SH-SY5Y (cell line): ENCODE measurements at regions not wholly inside any gene's neighbourhood (a gene's known extent, or its start where the extent isn't known, plus 50 kb on each side); places are given as distances from the start of the nearest gene placed in this dataset.

Experiments used
- GATA2 ChIP-seq: IDR thresholded peaks from 2 replicates; pipeline ENCODE4 v1.6.1; 2011; ENCODE audit warnings: mild to moderate bottlenecking, low read depth, low read length
- GATA3 ChIP-seq: IDR thresholded peaks from 2 replicates; pipeline ENCODE4 v1.6.1; 2011; ENCODE audit warnings: low read depth, mild to moderate bottlenecking, low read length, moderate library complexity

GRCh38 chr14:85061256-85061655, 468.7 kb upstream of the FLRT2 start:
- no peak for TF ChIP-seq GATA2
- no peak for TF ChIP-seq GATA3

GRCh38 chr14:85063747-85064146, 466.2 kb upstream of the FLRT2 start:
- TF ChIP-seq GATA3 (no peak), GATA2 (no peak)

GRCh38 chr14:85071447-85071846, 458.5 kb upstream of the FLRT2 start:
- TF ChIP-seq GATA2 (no peak), GATA3 (no peak)

- TF ChIP-seq GATA3 (no peak), GATA2 (no peak)
Observed at GRCh38 chr14:85074955-85075354, 455.0 kb upstream of the FLRT2 start.

- TF ChIP-seq GATA2 (no peak), GATA3 (no peak)
Observed at GRCh38 chr14:85075694-85076476, 454.1 kb upstream of the FLRT2 start.

- TF ChIP-seq GATA2, result no peak
- no peak for TF ChIP-seq GATA3
Observed at GRCh38 chr14:85079842-85080730, 449.9 kb upstream of the FLRT2 start.

- TF ChIP-seq GATA2, result no peak
- no peak for TF ChIP-seq GATA3
Observed at GRCh38 chr14:85084344-85084743, 445.6 kb upstream of the FLRT2 start.

- TF ChIP-seq GATA2 (no peak), GATA3 (no peak)
Observed at GRCh38 chr14:85085981-85086380, 444.0 kb upstream of the FLRT2 start.

- no peak for TF ChIP-seq GATA3
- TF ChIP-seq GATA2, result no peak
Observed at GRCh38 chr14:85087201-85087600, 442.7 kb upstream of the FLRT2 start.

- TF ChIP-seq GATA2 (no peak), GATA3 (no peak)
Observed at GRCh38 chr14:85088192-85088591, 441.8 kb upstream of the FLRT2 start.

GRCh38 chr14:85090681-85091080, 439.3 kb upstream of the FLRT2 start:
- TF ChIP-seq GATA2, result no peak

- TF ChIP-seq GATA2, result no peak
- TF ChIP-seq GATA3, result no peak
Observed at GRCh38 chr14:85093631-85094330, 436.2 kb upstream of the FLRT2 start.

GRCh38 chr14:85102591-85102990, 427.4 kb upstream of the FLRT2 start:
- TF ChIP-seq GATA2 (no peak), GATA3 (no peak)

GRCh38 chr14:85106506-85106905, 423.4 kb upstream of the FLRT2 start:
- no peak for TF ChIP-seq GATA2
- TF ChIP-seq GATA3, result no peak

GRCh38 chr14:85112762-85113161, 417.2 kb upstream of the FLRT2 start:
- no peak for TF ChIP-seq GATA2
- TF ChIP-seq GATA3, result no peak
